Psoas muscle (tissue), 7 donors: ENCODE measurements at regions not wholly inside any gene's neighbourhood (a gene's known extent, or its start where the extent isn't known, plus 50 kb on each side); places are given as distances from the start of the nearest gene placed in this dataset.
"Not testable (repeated sequence)": the region's sequence is repeated elsewhere in the genome, so short reads cannot be mapped to it uniquely, and the experiment has no call there.

Experiments used
- ATAC-seq, 4 donors: fragments of 200-7000 bp; cut with Tn5 transposase; one replicate each; pipeline ENCODE4 v1.9.1; 2020; ENCODE audit warnings: moderate library complexity in 3 of 4, mild to moderate bottlenecking in 2 of 4
- DNase-seq, 2 donors: peaks; one replicate each; pipeline ENCODE4 v3.0.0-alpha.2; 2020
- H3K27ac ChIP-seq: fragments of 200-600 bp; one replicate; pipeline ENCODE4 v1.8.0; 2022
- H3K27me3 ChIP-seq, 3 donors: fragments of 200-600 bp in 1 of 3; one replicate each; pipeline versions ENCODE4 v1.6.1 to v1.8.0; 2013 to 2022; ENCODE audit warnings: low read length in 2 of 3, mild to moderate bottlenecking in 2 of 3, moderate library complexity in 1 of 3; ENCODE audit not compliant: insufficient read depth in 3 of 3
- H3K36me3 ChIP-seq, 2 donors: fragments of 200-600 bp in 1 of 2; one replicate each; pipeline versions ENCODE4 v1.6.1 to v1.8.0; 2013 to 2022; ENCODE audit warnings: low read depth in 1 of 2, mild to moderate bottlenecking in 1 of 2, moderate library complexity in 1 of 2; ENCODE audit not compliant: insufficient read depth in 1 of 2
- H3K4me1 ChIP-seq: fragments of 200-600 bp; one replicate; pipeline ENCODE4 v1.8.0; 2022
- H3K4me3 ChIP-seq: fragments of 200-600 bp; one replicate; pipeline ENCODE4 v1.8.0; 2022; ENCODE audit warnings: mild to moderate bottlenecking
- H3K9me3 ChIP-seq: fragments of 200-600 bp; one replicate; pipeline ENCODE4 v1.8.0; 2022
- CTCF ChIP-seq: fragments of 200-600 bp; IDR thresholded peaks from one replicate; pipeline ENCODE4 v1.8.0; 2022; ENCODE audit warnings: antibody characterized with exemption
- WGBS, 3 donors: extraction: QIAGEN DNeasy Blood & Tissue Kit; methylation state at CpG; one replicate each; pipeline versions ENCODE4 v1.1.6 to v1.1.7; 2013; 5-methylcytosine and 5-hydroxymethylcytosine counted together
- intact Hi-C, 2 donors: fragments of 100-400 bp; cut with DNase I; formaldehyde crosslinking; loops; one replicate each; pipeline versions ENCODE4 v1.11.0 to v1.14.2; 2022
- donor health status: healthy with polysubstance abuse.
- donor health status: DM: no; HTN: no; CAD: no; lungs with moderate emphysema.
- donor health status: Bipolar disorder and iron deficiency.
- donor health status: healthy.
- donor health status: DM: yes; HTN: yes; CAD: no.
- donor health status: DM: no; HTN: no; CAD: no.
- donor health status: DM: yes; HTN: yes; CAD: no.

- H3K36me3 ChIP-seq, H3K27me3 ChIP-seq, DNase-seq, H3K4me3 ChIP-seq, H3K4me1 ChIP-seq, ATAC-seq, H3K27ac ChIP-seq, intact Hi-C loops, H3K9me3 ChIP-seq: not testable (repeated sequence)
- 94 to 100% (median 98%) methylated on average over 3 of the region's 3 CpGs for WGBS, 3 donors
Measured at GRCh38 chr1:83442412-83442811, 556.5 kb downstream of the TTLL7 start.

- ATAC-seq, DNase-seq, H3K4me1 ChIP-seq, H3K4me3 ChIP-seq, H3K36me3 ChIP-seq, H3K27me3 ChIP-seq, H3K9me3 ChIP-seq, H3K27ac ChIP-seq, intact Hi-C loops: not testable (repeated sequence)
- WGBS, 3 donors: 43 to 48% (median 47%) methylated on average over 3 of the region's 3 CpGs
Measured at GRCh38 chr1:83440586-83440985, 558.3 kb downstream of the TTLL7 start.

GRCh38 chr1:83440021-83440420 lies 558.9 kb downstream of the TTLL7 start:
- 78 to 83% (median 80%) methylated on average over 1 of the region's 1 CpG for WGBS, 3 donors
- H3K27ac ChIP-seq, H3K27me3 ChIP-seq, H3K36me3 ChIP-seq, ATAC-seq, H3K4me1 ChIP-seq, DNase-seq, H3K4me3 ChIP-seq, intact Hi-C loops, H3K9me3 ChIP-seq: not testable (repeated sequence)

- not testable (repeated sequence) for H3K27me3 ChIP-seq
Measured at GRCh38 chr1:83438316-83438715, 560.6 kb downstream of the TTLL7 start.

GRCh38 chr1:83435336-83435735 lies 563.6 kb downstream of the TTLL7 start:
- intact Hi-C loops: not testable (repeated sequence)

More at GRCh38 chr1:83438316-83438715, 560.6 kb downstream of the TTLL7 start:
- H3K27ac ChIP-seq, H3K4me3 ChIP-seq, H3K9me3 ChIP-seq, ATAC-seq, H3K36me3 ChIP-seq, intact Hi-C loops, H3K4me1 ChIP-seq, DNase-seq: not testable (repeated sequence)
- 81 to 91% (median 82%) methylated on average over 1 of the region's 1 CpG for WGBS, 3 donors

GRCh38 chr1:83427566-83427965 lies 571.4 kb downstream of the TTLL7 start:
- intact Hi-C loops, ATAC-seq, H3K27me3 ChIP-seq, H3K27ac ChIP-seq, DNase-seq, H3K4me1 ChIP-seq, H3K36me3 ChIP-seq, H3K9me3 ChIP-seq, H3K4me3 ChIP-seq: not testable (repeated sequence)
- 71 to 93% (median 78%) methylated on average over 2 of the region's 2 CpGs for WGBS, 3 donors

More at GRCh38 chr1:83435336-83435735, 563.6 kb downstream of the TTLL7 start:
- H3K27ac ChIP-seq, H3K36me3 ChIP-seq, H3K4me1 ChIP-seq, H3K9me3 ChIP-seq, H3K27me3 ChIP-seq, H3K4me3 ChIP-seq, ATAC-seq, DNase-seq: not testable (repeated sequence)
- WGBS, 3 donors: 35 to 49% (median 38%) methylated on average over 2 of the region's 2 CpGs

- H3K9me3 ChIP-seq: not testable (repeated sequence)
Measured at GRCh38 chr1:83423382-83423781, 575.5 kb downstream of the TTLL7 start.

GRCh38 chr1:83418558-83418957 lies 580.4 kb downstream of the TTLL7 start:
- Histone ChIP-seq H3K4me1 (no peaks in the 10 kb centered on the region), H3K4me3 (no peak overlapping the region), H3K36me3 (no peaks in the 10 kb centered on the region), H3K27ac (no peak overlapping the region), H3K9me3 (no peaks in the 10 kb centered on the region), H3K27me3 (no peaks in the 10 kb centered on the region)
- no peak for TF ChIP-seq CTCF
- ATAC-seq (no peak), DNase-seq (no peak)
- WGBS, 3 donors: 94 to 96% (median 96%) methylated on average over 1 of the region's 1 CpG
- intact Hi-C loops: no loop called here

More at GRCh38 chr1:83423382-83423781, 575.5 kb downstream of the TTLL7 start:
- H3K27me3 ChIP-seq, H3K4me1 ChIP-seq, H3K4me3 ChIP-seq, ATAC-seq, H3K36me3 ChIP-seq, intact Hi-C loops, DNase-seq, H3K27ac ChIP-seq: not testable (repeated sequence)
- 82 to 91% (median 85%) methylated on average over 6 of the region's 6 CpGs for WGBS, 3 donors

GRCh38 chr1:83413839-83414107 lies 585.2 kb downstream of the TTLL7 start:
- H3K36me3 ChIP-seq, DNase-seq, H3K4me1 ChIP-seq, ATAC-seq, H3K27me3 ChIP-seq, H3K4me3 ChIP-seq, H3K27ac ChIP-seq, H3K9me3 ChIP-seq, intact Hi-C loops: not testable (repeated sequence)
- 21 to 38% (median 24%) methylated on average over 2 of the region's 6 CpGs for WGBS, 3 donors

- WGBS, 3 donors: 54 to 65% (median 58%) methylated on average over 4 to 5 of the region's 6 CpGs
- H3K27ac ChIP-seq, H3K27me3 ChIP-seq, H3K9me3 ChIP-seq, intact Hi-C loops, DNase-seq, ATAC-seq, H3K36me3 ChIP-seq, H3K4me1 ChIP-seq, H3K4me3 ChIP-seq: not testable (repeated sequence)
Measured at GRCh38 chr1:83410746-83411413, 588.1 kb downstream of the TTLL7 start.
